NCI-H2196 treated with DMSO at 0.1 percent for 48 hours (cell line): ENCODE measurements at regions not wholly inside any gene's neighbourhood (a gene's known extent, or its start where the extent isn't known, plus 50 kb on each side); places are given as distances from the start of the nearest gene placed in this dataset.

Experiments
- DNase-seq: peaks from one replicate; lab custom pipeline; 2025; ENCODE audit not compliant: unreplicated experiment; lab: John Stamatoyannopoulos, UW

GRCh38 chr20:41889126-41889843, 271.1 kb upstream of the CHD6 start:
- DNase-seq: no peak

GRCh38 chr20:41888434-41888833, 270.3 kb upstream of the CHD6 start:
- no peak for DNase-seq

- DNase-seq: no peak
Observed at GRCh38 chr20:41887500-41887899, 269.3 kb upstream of the CHD6 start.

- no peak for DNase-seq
Observed at GRCh38 chr20:41881466-41882046, 263.4 kb upstream of the CHD6 start.

- DNase-seq: no peak
Observed at GRCh38 chr20:41879123-41879522, 260.9 kb upstream of the CHD6 start.

GRCh38 chr20:41877911-41878310, 259.7 kb upstream of the CHD6 start:
- DNase-seq: no peak

- DNase-seq: no peak
Observed at GRCh38 chr20:41874658-41875057, 256.5 kb upstream of the CHD6 start.

- no peak for DNase-seq
Observed at GRCh38 chr20:41872930-41873329, 254.8 kb upstream of the CHD6 start.

GRCh38 chr20:41870869-41871462, 252.8 kb upstream of the CHD6 start:
- no peak for DNase-seq

GRCh38 chr20:41869261-41869660, 251.1 kb upstream of the CHD6 start:
- no peak for DNase-seq

- DNase-seq: no peak
Observed at GRCh38 chr20:41865938-41866337, 247.8 kb upstream of the CHD6 start.

GRCh38 chr20:41862476-41862875, 244.3 kb upstream of the CHD6 start:
- no peak for DNase-seq

GRCh38 chr20:41861772-41862422, 243.7 kb upstream of the CHD6 start:
- no peak for DNase-seq

- no peak for DNase-seq
Observed at GRCh38 chr20:41854765-41855164, 236.6 kb upstream of the CHD6 start.

- no peak for DNase-seq
Observed at GRCh38 chr20:41853806-41854205, 235.6 kb upstream of the CHD6 start.

GRCh38 chr20:41848180-41848579, 230.0 kb upstream of the CHD6 start:
- no peak for DNase-seq

GRCh38 chr20:41837669-41838224, 219.6 kb upstream of the CHD6 start:
- no peak for DNase-seq

GRCh38 chr20:41833739-41834138, 215.6 kb upstream of the CHD6 start:
- DNase-seq: no peak

GRCh38 chr20:41830702-41831101, 212.5 kb upstream of the CHD6 start:
- DNase-seq: no peak

- no peak for DNase-seq
Observed at GRCh38 chr20:41819436-41819835, 201.3 kb upstream of the CHD6 start.

- no peak for DNase-seq
Observed at GRCh38 chr20:41818991-41819390, 200.8 kb upstream of the CHD6 start.

- DNase-seq: no peak
Observed at GRCh38 chr20:41818369-41818768, 200.2 kb upstream of the CHD6 start.
